Caco-2 (cell line): ENCODE measurements at regions not wholly inside any gene's neighbourhood (a gene's known extent, or its start where the extent isn't known, plus 50 kb on each side); places are given as distances from the start of the nearest gene placed in this dataset.

Experiments
- BruUV-seq: library from RNA; stranded (reverse); fragments of 400-500 nt; replicated peaks from 2 replicates; lab custom pipeline; 2021; lab: Mats Ljungman, UMichigan
- CTCF ChIA-PET: fragments of 300-600 bp; sonication (Branson Sonifier 250); formaldehyde crosslinking; loops from one replicate; lab custom pipeline; 2022; ENCODE audit warnings: antibody characterized with exemption; lab: Charles Lee
- POLR2A ChIA-PET: fragments of 300-600 bp; sonication (Branson Sonifier 250); formaldehyde crosslinking; loops from one replicate; lab custom pipeline; 2022; ENCODE audit warnings: antibody characterized with exemption; lab: Charles Lee
- DNase-seq, 2 experiments: peaks; one replicate each; pipeline versions ENCODE4 v3.0.0 to v3.0.0-alpha.2; 2020 to 2022
- H3K27me3 ChIP-seq: replicated peaks from 2 replicates; pipeline ENCODE4 v1.6.0; 2011; ENCODE audit warnings: low read length; ENCODE audit not compliant: control insufficient read depth, insufficient read depth
- H3K36me3 ChIP-seq: 2 replicates; pipeline ENCODE4 v1.5.1; 2011; ENCODE audit warnings: low read length; ENCODE audit not compliant: control insufficient read depth, insufficient read depth
- H3K4me1 ChIP-seq: fragments of 250-450 bp; sonication (Bioruptor Pico); 2 replicates; pipeline ENCODE4 v1.5.1; 2020; ENCODE audit warnings: mild to moderate bottlenecking
- H3K4me3 ChIP-seq: 2 replicates; pipeline ENCODE4 v1.5.1; 2011; ENCODE audit warnings: low read depth, mild to moderate bottlenecking, control low read depth, low read length
- H3K9me3 ChIP-seq: fragments of 250-450 bp; sonication (Bioruptor Pico); 2 replicates; pipeline ENCODE4 v1.5.1; 2020; ENCODE audit warnings: mild to moderate bottlenecking, moderate library complexity
- H3K27ac Mint-ChIP-seq: one replicate; pipeline ENCODE4 v1.8.0; 2022; ENCODE audit warnings: mixed read lengths; ENCODE audit not compliant: unreplicated experiment
- H3K27me3 Mint-ChIP-seq: one replicate; pipeline ENCODE4 v1.8.0; 2022; ENCODE audit warnings: mixed read lengths; ENCODE audit not compliant: insufficient read depth, unreplicated experiment
- H3K36me3 Mint-ChIP-seq: one replicate; pipeline ENCODE4 v1.8.0; 2022; ENCODE audit warnings: mild to moderate bottlenecking, mixed read lengths; ENCODE audit not compliant: insufficient read depth, unreplicated experiment
- H3K4me1 Mint-ChIP-seq: one replicate; pipeline ENCODE4 v1.8.0; 2022; ENCODE audit warnings: low read depth, mixed read lengths; ENCODE audit not compliant: unreplicated experiment
- H3K4me3 Mint-ChIP-seq: one replicate; pipeline ENCODE4 v1.8.0; 2022; ENCODE audit warnings: mild to moderate bottlenecking, moderate library complexity, mixed read lengths; ENCODE audit not compliant: unreplicated experiment
- H3K9me3 Mint-ChIP-seq: one replicate; pipeline ENCODE4 v1.8.0; 2022; ENCODE audit warnings: mixed read lengths; ENCODE audit not compliant: unreplicated experiment
- CTCF ChIP-seq, 2 experiments: fragments of 200-600 bp in 1 of 2; IDR thresholded peaks; 1 replicate in 1 of 2; 2 replicates in 1 of 2; pipeline versions ENCODE4 v1.5.1 to v1.8.0; 2011 to 2022; ENCODE audit warnings: antibody characterized with exemption in 1 of 2, control low read depth in 1 of 2, inconsistent platforms in 1 of 2, low read depth in 1 of 2, low read length in 1 of 2, mild to moderate bottlenecking in 1 of 2, moderate library complexity in 1 of 2; ENCODE audit not compliant: insufficient read depth in 1 of 2, severe bottlenecking in 1 of 2, unreplicated experiment in 1 of 2
- intact Hi-C: fragments of 100-400 bp; cut with micrococcal nuclease; formaldehyde crosslinking; loops from one replicate; pipeline ENCODE4 v1.10.0; 2022; ENCODE audit not compliant: unreplicated experiment

DNA sequence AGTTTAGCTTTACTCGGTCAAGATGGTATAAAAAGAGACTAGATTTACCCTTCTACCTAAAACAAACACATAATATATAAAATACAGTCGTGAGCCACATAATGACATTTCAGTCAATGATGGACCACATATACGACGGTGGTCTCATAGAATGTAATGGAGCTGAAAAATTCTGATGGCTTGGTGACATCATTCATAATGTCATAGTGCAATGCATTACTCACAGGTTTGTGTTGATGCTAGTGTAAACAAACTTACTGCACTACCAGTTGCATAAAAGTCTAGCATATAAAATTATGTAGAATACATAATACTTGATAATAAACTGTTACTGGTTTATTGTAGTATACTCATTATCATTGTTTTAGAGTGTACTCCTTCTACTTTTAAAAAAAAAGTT lies 115.9 kb upstream of the GDNF start:
- intact Hi-C loops = no loop called here
- no peaks in the 10 kb centered on the region for H3K36me3 Mint-ChIP-seq
- H3K4me1 Mint-ChIP-seq = no peaks in the 10 kb centered on the region
- no peak for DNase-seq
- H3K27me3 ChIP-seq = no peaks in the 10 kb centered on the region
- H3K27ac Mint-ChIP-seq = no peak overlapping the region
- no peaks in the 10 kb centered on the region for H3K4me1 ChIP-seq
- no peaks in the 10 kb centered on the region for H3K27me3 Mint-ChIP-seq
- H3K4me3 ChIP-seq = no peak overlapping the region
- H3K4me3 Mint-ChIP-seq = no peak overlapping the region
- H3K36me3 ChIP-seq = no peaks in the 10 kb centered on the region
- BruUV-seq = no TSS peak
- H3K9me3 Mint-ChIP-seq = peaks cover 34% of the 10 kb centered on the region
- H3K9me3 ChIP-seq = peaks cover 18% of the 10 kb centered on the region; the same call in 1 of the 2 replicates
- TF ChIP-seq CTCF (IDR thresholded peaks at IDR 0.05; ENCODE audit: insufficient read depth in 1 of 2, low read depth in 1 of 2, low read length in 1 of 2, severe bottlenecking in 1 of 2, unreplicated experiment in 1 of 2) = no peak
- ChIA-PET CTCF (no interaction called here), POLR2A (no interaction called here)

DNA sequence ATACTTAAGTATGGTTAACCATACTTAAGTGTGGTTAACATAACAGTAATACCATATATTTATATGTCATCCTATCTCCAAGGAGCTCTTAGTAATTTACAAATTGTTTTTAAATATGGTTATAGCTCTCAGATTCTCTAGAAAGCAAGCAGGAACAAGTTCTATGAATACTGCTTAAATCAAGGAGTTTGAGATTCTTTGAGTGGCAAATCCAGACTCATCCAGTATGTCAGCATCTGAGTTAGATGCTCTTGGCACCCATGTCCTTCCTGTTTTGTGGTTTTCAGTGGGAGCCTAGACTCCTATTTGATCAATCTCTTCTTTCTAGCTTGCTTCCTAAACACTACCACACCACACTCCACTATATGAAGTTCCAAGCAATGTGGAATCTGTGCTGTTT lies 114.7 kb upstream of the GDNF start:
- ChIA-PET POLR2A (no interaction called here), CTCF (no interaction called here)
- intact Hi-C loops = no loop called here
- H3K27ac Mint-ChIP-seq = no peak overlapping the region
- H3K9me3 ChIP-seq = peaks cover 11% of the 10 kb centered on the region; the same call in 1 of the 2 replicates
- BruUV-seq = no TSS peak
- no peaks in the 10 kb centered on the region for H3K36me3 ChIP-seq
- no peaks in the 10 kb centered on the region for H3K36me3 Mint-ChIP-seq
- no peak overlapping the region for H3K4me3 ChIP-seq
- H3K27me3 ChIP-seq = no peaks in the 10 kb centered on the region
- TF ChIP-seq CTCF (IDR thresholded peaks at IDR 0.05; ENCODE audit: insufficient read depth in 1 of 2, low read depth in 1 of 2, low read length in 1 of 2, severe bottlenecking in 1 of 2, unreplicated experiment in 1 of 2) = no peak
- no peaks in the 10 kb centered on the region for H3K4me1 ChIP-seq
- no peak overlapping the region for H3K4me3 Mint-ChIP-seq
- DNase-seq = no peak
- peaks cover 22% of the 10 kb centered on the region for H3K9me3 Mint-ChIP-seq
- H3K27me3 Mint-ChIP-seq = no peaks in the 10 kb centered on the region
- no peaks in the 10 kb centered on the region for H3K4me1 Mint-ChIP-seq

GRCh38 chr5:37951946-37952721 lies 112.3 kb upstream of the GDNF start:
- POLR2A ChIA-PET = no interaction called here
- Mint-ChIP-seq H3K27me3 (no peaks in the 10 kb centered on the region), H3K4me1 (no peaks in the 10 kb centered on the region), H3K9me3 (no peaks in the 10 kb centered on the region), H3K36me3 (no peaks in the 10 kb centered on the region), H3K4me3 (peak overlapping the region; percentile 55), H3K27ac (no peak overlapping the region)
- Histone ChIP-seq H3K4me3 (no peak overlapping the region), H3K4me1 (no peaks in the 10 kb centered on the region), H3K9me3 (no peaks in the 10 kb centered on the region), H3K36me3 (no peaks in the 10 kb centered on the region), H3K27me3 (no peaks in the 10 kb centered on the region)
- TF ChIP-seq CTCF (IDR thresholded peaks at IDR 0.05; ENCODE audit: insufficient read depth in 1 of 2, low read depth in 1 of 2, low read length in 1 of 2, severe bottlenecking in 1 of 2, unreplicated experiment in 1 of 2) = no peak
- DNase-seq = no peak
- no TSS peak for BruUV-seq
- CTCF ChIA-PET = interaction anchor here (0.6 kb wide), 1 partner anchor 581 kb away, joined by 3 read pairs; the partner anchor contains the start of gene NUP155
- intact Hi-C loops = no loop called here
